ENCODE measurements at regions not wholly inside any gene's neighbourhood (a gene's known extent, or its start where the extent isn't known, plus 50 kb on each side); places are given as distances from the start of the nearest gene placed in this dataset.

- no peak for TF ChIP-seq POLR2A (IDR thresholded peaks at IDR 0.05; ENCODE audit: low read depth, low read length)
- TF ChIP-seq POLR2AphosphoS5 (IDR thresholded peaks at IDR 0.05; ENCODE audit: low read depth, low read length), result no peak
- no peak for TF ChIP-seq TAF1 (IDR thresholded peaks at IDR 0.05; ENCODE audit: low read depth, low read length)
- TF ChIP-seq SPI1 (IDR thresholded peaks at IDR 0.05; ENCODE audit: low read depth, low read length), result no peak
- no peak for TF ChIP-seq POU2F2 (IDR thresholded peaks at IDR 0.05; ENCODE audit: low read depth, low read length)
Observed at GRCh38 chr19:31525610-31526147, 176.4 kb upstream of the TSHZ3 start.
